Nephron progenitor cell (in vitro differentiated cells): ENCODE measurements at regions not wholly inside any gene's neighbourhood (a gene's known extent, or its start where the extent isn't known, plus 50 kb on each side); places are given as distances from the start of the nearest gene placed in this dataset.

Experiments used
- DNase-seq: peaks from one replicate; pipeline ENCODE4 v3.0.0; 2021
- H3K27ac Mint-ChIP-seq: 2 replicates; pipeline ENCODE4 v1.8.0; 2021; ENCODE audit warnings: mild to moderate bottlenecking, moderate library complexity, mixed read lengths
- H3K27me3 Mint-ChIP-seq: 2 replicates; pipeline ENCODE4 v1.8.0; 2021; ENCODE audit warnings: mild to moderate bottlenecking, low read depth, mixed read lengths; ENCODE audit not compliant: poor library complexity
- H3K36me3 Mint-ChIP-seq: 2 replicates; pipeline ENCODE4 v1.8.0; 2021; ENCODE audit warnings: low read depth, mixed read lengths
- H3K4me1 Mint-ChIP-seq: 2 replicates; pipeline ENCODE4 v1.8.0; 2021; ENCODE audit warnings: mixed read lengths
- H3K4me3 Mint-ChIP-seq: 2 replicates; pipeline ENCODE4 v1.8.0; 2021; ENCODE audit warnings: mild to moderate bottlenecking, moderate library complexity, mixed read lengths
- H3K9me3 Mint-ChIP-seq: 2 replicates; pipeline ENCODE4 v1.8.0; 2021; ENCODE audit warnings: mild to moderate bottlenecking, moderate library complexity, mixed read lengths
- CTCF ChIP-seq: fragments of 200-600 bp; sonication (generic); IDR thresholded peaks from 2 replicates; pipeline ENCODE4 v1.5.0; 2021; ENCODE audit warnings: antibody characterized with exemption

- no peak for TF ChIP-seq CTCF
- H3K36me3 Mint-ChIP-seq, result peaks cover 4% of the 10 kb centered on the region
- DNase-seq, result no peak
- no peak overlapping the region for H3K4me3 Mint-ChIP-seq
- H3K27ac Mint-ChIP-seq, result no peak overlapping the region
- H3K9me3 Mint-ChIP-seq, result peaks cover 4% of the 10 kb centered on the region
- H3K4me1 Mint-ChIP-seq, result peaks cover 6% of the 10 kb centered on the region
- H3K27me3 Mint-ChIP-seq, result peaks cover 9% of the 10 kb centered on the region
Measured at GRCh38 chr4:181968371-181968770, 274.8 kb upstream of the TENM3 start.

GRCh38 chr4:181969151-181969550, 274.1 kb upstream of the TENM3 start:
- Mint-ChIP-seq H3K4me3 (no peak overlapping the region), H3K9me3 (peaks cover 10% of the 10 kb centered on the region), H3K4me1 (peaks cover 6% of the 10 kb centered on the region), H3K27me3 (peaks cover 14% of the 10 kb centered on the region), H3K27ac (no peak overlapping the region), H3K36me3 (peaks cover 10% of the 10 kb centered on the region)
- no peak for TF ChIP-seq CTCF
- no peak for DNase-seq

GRCh38 chr4:181970366-181970765, 272.8 kb upstream of the TENM3 start:
- H3K27ac Mint-ChIP-seq, result no peak overlapping the region
- H3K36me3 Mint-ChIP-seq, result peaks cover 10% of the 10 kb centered on the region
- H3K27me3 Mint-ChIP-seq, result peaks cover 14% of the 10 kb centered on the region
- peaks cover 16% of the 10 kb centered on the region for H3K9me3 Mint-ChIP-seq
- TF ChIP-seq CTCF, result no peak
- DNase-seq, result no peak
- peaks cover 6% of the 10 kb centered on the region for H3K4me1 Mint-ChIP-seq
- no peak overlapping the region for H3K4me3 Mint-ChIP-seq

- Mint-ChIP-seq H3K27me3 (peaks cover 12% of the 10 kb centered on the region), H3K4me1 (peaks cover 6% of the 10 kb centered on the region), H3K27ac (no peak overlapping the region), H3K4me3 (no peak overlapping the region), H3K36me3 (peaks cover 10% of the 10 kb centered on the region), H3K9me3 (peaks cover 16% of the 10 kb centered on the region)
- no peak for TF ChIP-seq CTCF
- no peak for DNase-seq
Measured at GRCh38 chr4:181971411-181971810, 271.8 kb upstream of the TENM3 start.

GRCh38 chr4:181971973-181972372, 271.2 kb upstream of the TENM3 start:
- Mint-ChIP-seq H3K27me3 (peaks cover 9% of the 10 kb centered on the region), H3K36me3 (peaks cover 10% of the 10 kb centered on the region), H3K4me3 (no peak overlapping the region), H3K27ac (no peak overlapping the region), H3K4me1 (peaks cover 6% of the 10 kb centered on the region), H3K9me3 (peaks cover 16% of the 10 kb centered on the region)
- TF ChIP-seq CTCF, result no peak
- DNase-seq, result no peak

GRCh38 chr4:181976764-181977163, 266.4 kb upstream of the TENM3 start:
- no peak for DNase-seq
- no peak overlapping the region for H3K4me3 Mint-ChIP-seq
- H3K36me3 Mint-ChIP-seq, result peaks cover 10% of the 10 kb centered on the region
- H3K9me3 Mint-ChIP-seq, result peaks cover 24% of the 10 kb centered on the region
- H3K27ac Mint-ChIP-seq, result no peak overlapping the region
- H3K27me3 Mint-ChIP-seq, result peaks cover 5% of the 10 kb centered on the region
- no peak for TF ChIP-seq CTCF
- H3K4me1 Mint-ChIP-seq, result peaks cover 23% of the 10 kb centered on the region
